Activated CD8-positive, alpha-beta T cell treated with anti-CD3 and anti-CD28 coated beads for 36 hours (primary cell): ENCODE measurements at regions not wholly inside any gene's neighbourhood (a gene's known extent, or its start where the extent isn't known, plus 50 kb on each side); places are given as distances from the start of the nearest gene placed in this dataset.

Source experiments
- ATAC-seq: fragments of 200-7000 bp; cut with Tn5 transposase; one replicate; pipeline ENCODE4 v1.10.0; 2021; ENCODE audit warnings: mild to moderate bottlenecking, moderate library complexity
- CTCF ChIA-PET: fragments of 350-600 bp; sonication (Branson Sonifier 250); formaldehyde crosslinking; loops from one replicate; lab custom pipeline; 2021; ENCODE audit warnings: antibody characterized with exemption; lab: Charles Lee
- POLR2A ChIA-PET: fragments of 350-600 bp; sonication (Branson Sonifier 250); formaldehyde crosslinking; loops from one replicate; lab custom pipeline; 2021; ENCODE audit warnings: antibody characterized with exemption; lab: Charles Lee
- DNase-seq: peaks from one replicate; pipeline ENCODE4 v3.0.0-alpha.2; 2020
- H3K27ac Mint-ChIP-seq: one replicate; pipeline ENCODE4 v1.8.0; 2021; ENCODE audit warnings: mild to moderate bottlenecking, mixed read lengths
- H3K27me3 Mint-ChIP-seq: one replicate; pipeline ENCODE4 v1.8.0; 2021; ENCODE audit warnings: mixed read lengths
- H3K36me3 Mint-ChIP-seq: one replicate; pipeline ENCODE4 v1.8.0; 2021; ENCODE audit warnings: low read depth, mixed read lengths
- H3K4me1 Mint-ChIP-seq: one replicate; pipeline ENCODE4 v1.8.0; 2021; ENCODE audit warnings: low read depth, mixed read lengths
- H3K4me3 Mint-ChIP-seq: one replicate; pipeline ENCODE4 v1.8.0; 2021; ENCODE audit warnings: mild to moderate bottlenecking, moderate library complexity, mixed read lengths
- H3K9me3 Mint-ChIP-seq: one replicate; pipeline ENCODE4 v1.8.0; 2021; ENCODE audit warnings: mixed read lengths
- intact Hi-C: fragments of 100-400 bp; cut with micrococcal nuclease; formaldehyde crosslinking; loops from one replicate; pipeline ENCODE4 v1.10.0; 2022
- TF ChIP-seq, protein P1 (sequence below): fragments of 200-600 bp; IDR thresholded peaks from one replicate; pipeline ENCODE4 v1.8.0; 2022; ENCODE audit warnings: antibody characterized with exemption, mild to moderate bottlenecking

DNA sequence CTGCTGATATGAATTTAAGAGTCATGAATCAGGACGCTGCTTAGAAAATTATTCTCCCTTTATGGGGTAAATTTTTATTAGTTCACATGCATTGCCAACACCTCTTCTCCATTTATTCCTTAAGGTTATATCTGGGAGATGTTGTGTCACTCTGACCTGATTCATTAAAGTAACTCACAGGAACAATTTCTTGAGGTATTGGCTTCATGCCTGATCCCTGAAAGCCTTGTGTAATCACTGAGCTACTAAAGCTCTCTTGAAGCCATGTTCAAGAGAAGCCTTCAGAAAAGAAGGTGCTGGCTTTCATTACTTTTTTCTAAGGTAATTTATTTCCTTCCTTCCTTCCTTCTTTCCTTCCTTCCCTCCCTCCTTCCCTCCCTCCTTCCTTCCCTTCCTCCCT lies 420.6 kb downstream of the RAB38 start:
- TF ChIP-seq, protein P1, sequence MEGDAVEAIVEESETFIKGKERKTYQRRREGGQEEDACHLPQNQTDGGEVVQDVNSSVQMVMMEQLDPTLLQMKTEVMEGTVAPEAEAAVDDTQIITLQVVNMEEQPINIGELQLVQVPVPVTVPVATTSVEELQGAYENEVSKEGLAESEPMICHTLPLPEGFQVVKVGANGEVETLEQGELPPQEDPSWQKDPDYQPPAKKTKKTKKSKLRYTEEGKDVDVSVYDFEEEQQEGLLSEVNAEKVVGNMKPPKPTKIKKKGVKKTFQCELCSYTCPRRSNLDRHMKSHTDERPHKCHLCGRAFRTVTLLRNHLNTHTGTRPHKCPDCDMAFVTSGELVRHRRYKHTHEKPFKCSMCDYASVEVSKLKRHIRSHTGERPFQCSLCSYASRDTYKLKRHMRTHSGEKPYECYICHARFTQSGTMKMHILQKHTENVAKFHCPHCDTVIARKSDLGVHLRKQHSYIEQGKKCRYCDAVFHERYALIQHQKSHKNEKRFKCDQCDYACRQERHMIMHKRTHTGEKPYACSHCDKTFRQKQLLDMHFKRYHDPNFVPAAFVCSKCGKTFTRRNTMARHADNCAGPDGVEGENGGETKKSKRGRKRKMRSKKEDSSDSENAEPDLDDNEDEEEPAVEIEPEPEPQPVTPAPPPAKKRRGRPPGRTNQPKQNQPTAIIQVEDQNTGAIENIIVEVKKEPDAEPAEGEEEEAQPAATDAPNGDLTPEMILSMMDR: no peak
- DNase-seq (no peak), ATAC-seq (no peak)
- no peak overlapping the region for H3K27ac Mint-ChIP-seq
- CTCF ChIA-PET: no interaction called here
- no peaks in the 10 kb centered on the region for H3K9me3 Mint-ChIP-seq
- H3K36me3 Mint-ChIP-seq: no peaks in the 10 kb centered on the region
- POLR2A ChIA-PET: no interaction called here
- H3K4me3 Mint-ChIP-seq: no peak overlapping the region
- H3K27me3 Mint-ChIP-seq: no peaks in the 10 kb centered on the region
- H3K4me1 Mint-ChIP-seq: no peaks in the 10 kb centered on the region
- intact Hi-C loops: no loop called here

DNA sequence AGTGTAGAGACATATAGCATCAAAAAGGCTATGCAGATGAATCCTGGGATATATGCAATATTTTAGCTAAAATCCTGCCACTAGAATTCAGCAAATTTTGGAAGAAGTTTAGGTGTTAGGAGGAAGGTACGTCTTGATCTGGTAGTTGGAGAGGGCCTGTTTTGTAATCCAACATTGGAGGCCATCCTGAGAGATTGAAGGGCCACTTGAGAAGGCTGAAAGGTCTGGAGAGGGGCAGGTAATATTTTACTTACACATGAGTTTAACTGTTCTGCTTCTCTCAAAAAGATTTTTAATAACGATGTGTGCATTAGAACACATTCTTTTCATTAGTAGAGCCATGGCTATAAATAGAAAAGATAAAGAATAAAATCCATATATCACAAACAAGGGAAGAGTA lies 422.1 kb downstream of the RAB38 start:
- Mint-ChIP-seq H3K36me3 (no peaks in the 10 kb centered on the region), H3K4me3 (no peak overlapping the region), H3K4me1 (no peaks in the 10 kb centered on the region), H3K9me3 (no peaks in the 10 kb centered on the region), H3K27ac (no peak overlapping the region), H3K27me3 (no peaks in the 10 kb centered on the region)
- TF ChIP-seq, protein P1: no peak
- no peak for DNase-seq
- POLR2A ChIA-PET: no interaction called here
- ATAC-seq: no peak
- intact Hi-C loops: no loop called here
- CTCF ChIA-PET: no interaction called here

DNA sequence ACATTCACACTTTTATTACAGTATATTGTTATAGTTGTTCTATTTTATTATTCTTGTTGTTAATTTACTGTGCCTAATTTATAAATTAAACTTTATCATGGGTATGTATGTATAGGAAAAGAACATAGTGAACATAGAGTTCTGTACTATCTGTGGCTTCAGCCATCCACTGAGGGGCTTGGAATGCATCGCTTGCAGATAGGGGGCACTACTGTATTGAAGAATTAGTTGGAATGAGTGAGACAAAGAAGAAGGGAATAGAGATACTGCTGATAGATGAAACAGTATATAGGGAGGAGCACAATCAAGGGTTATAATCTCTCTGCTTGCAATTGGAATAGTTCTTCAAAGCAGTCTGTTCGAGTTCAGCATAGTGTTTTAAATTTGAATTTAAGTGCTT lies 432.2 kb downstream of the RAB38 start:
- H3K4me1 Mint-ChIP-seq: no peaks in the 10 kb centered on the region
- no peaks in the 10 kb centered on the region for H3K9me3 Mint-ChIP-seq
- intact Hi-C loops: no loop called here
- no peaks in the 10 kb centered on the region for H3K36me3 Mint-ChIP-seq
- ChIA-PET POLR2A (no interaction called here), CTCF (no interaction called here)
- no peaks in the 10 kb centered on the region for H3K27me3 Mint-ChIP-seq
- TF ChIP-seq, protein P1: no peak
- DNase-seq (peak; percentile 2), ATAC-seq (no peak)
- H3K27ac Mint-ChIP-seq: no peak overlapping the region
- H3K4me3 Mint-ChIP-seq: no peak overlapping the region

DNA sequence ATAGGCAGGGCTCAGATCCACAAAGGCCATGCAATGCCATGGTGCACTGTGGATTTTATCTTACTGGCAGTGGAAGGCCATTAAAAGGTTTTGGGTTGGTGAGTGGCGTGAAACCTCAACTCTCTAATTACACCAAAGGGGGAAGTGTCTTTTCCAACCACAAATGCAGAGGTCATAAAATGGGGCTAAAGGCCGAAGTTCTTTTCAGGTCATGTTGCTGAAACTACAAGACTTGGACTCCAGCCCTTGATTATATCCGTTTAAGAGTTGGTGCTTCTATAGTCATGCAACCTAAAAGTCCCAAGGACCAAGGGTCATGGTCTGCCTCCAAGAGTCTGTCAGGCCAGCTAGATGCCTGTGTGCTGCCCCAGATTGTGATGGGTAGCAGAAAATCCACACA lies 434.3 kb downstream of the RAB38 start:
- H3K4me3 Mint-ChIP-seq: no peak overlapping the region
- no peak overlapping the region for H3K27ac Mint-ChIP-seq
- ChIA-PET POLR2A (no interaction called here), CTCF (no interaction called here)
- intact Hi-C loops: no loop called here
- ATAC-seq (no peak), DNase-seq (no peak)
- no peaks in the 10 kb centered on the region for H3K9me3 Mint-ChIP-seq
- H3K36me3 Mint-ChIP-seq: no peaks in the 10 kb centered on the region
- no peaks in the 10 kb centered on the region for H3K4me1 Mint-ChIP-seq
- TF ChIP-seq, protein P1: no peak
- no peaks in the 10 kb centered on the region for H3K27me3 Mint-ChIP-seq

DNA sequence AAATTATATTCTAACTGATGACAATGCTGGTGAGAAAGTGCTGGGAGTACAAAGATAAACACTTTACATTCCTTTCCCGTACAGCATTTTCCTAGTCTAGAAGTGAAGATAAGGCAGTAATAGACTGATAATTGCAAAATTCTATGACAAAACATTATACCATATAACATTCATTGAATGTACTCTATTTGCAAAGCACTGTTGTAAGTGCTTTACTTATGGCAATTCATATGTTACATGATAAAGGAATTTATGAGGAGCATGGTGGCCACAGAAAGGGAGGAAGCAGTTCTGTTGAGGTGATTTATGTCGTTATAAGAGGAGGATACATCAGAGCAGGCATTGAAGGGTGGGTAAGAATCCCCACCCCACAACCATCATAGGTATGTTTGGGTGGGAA lies 434.8 kb downstream of the RAB38 start:
- intact Hi-C loops: no loop called here
- H3K36me3 Mint-ChIP-seq: no peaks in the 10 kb centered on the region
- H3K4me1 Mint-ChIP-seq: no peaks in the 10 kb centered on the region
- H3K27ac Mint-ChIP-seq: no peak overlapping the region
- TF ChIP-seq, protein P1: no peak
- DNase-seq (no peak), ATAC-seq (no peak)
- H3K4me3 Mint-ChIP-seq: no peak overlapping the region
- no peaks in the 10 kb centered on the region for H3K27me3 Mint-ChIP-seq
- H3K9me3 Mint-ChIP-seq: no peaks in the 10 kb centered on the region
- CTCF ChIA-PET: no interaction called here
- POLR2A ChIA-PET: no interaction called here
